SK-N-SH treated with all-trans-retinoic acid at 6 μM for 48 hours (cell line): ENCODE measurements at regions not wholly inside any gene's neighbourhood (a gene's known extent, or its start where the extent isn't known, plus 50 kb on each side); places are given as distances from the start of the nearest gene placed in this dataset.

ENCODE experiments used
- ATAC-seq: fragments of 200-7000 bp; cut with Tn5 transposase; 3 replicates; pipeline ENCODE4 v1.9.1; 2020; ENCODE audit warnings: mild to moderate bottlenecking, moderate library complexity
- ARNTL ChIP-seq: fragments of 450-650 bp; formaldehyde crosslinking; IDR thresholded peaks from 2 replicates; pipeline ENCODE4 v1.5.0; 2020; ENCODE audit warnings: low read depth, mild to moderate bottlenecking, moderate library complexity, borderline replicate concordance
- BACH2 ChIP-seq: fragments of 250-450 bp; sonication (Bioruptor Pico); IDR thresholded peaks from 2 replicates; pipeline ENCODE4 v1.9.0; 2021; ENCODE audit warnings: mild to moderate bottlenecking, borderline replicate concordance
- CSDC2 ChIP-seq: fragments of 250-450 bp; sonication (Bioruptor Pico); IDR thresholded peaks from 2 replicates; pipeline ENCODE4 v1.5.0; 2020; ENCODE audit warnings: mild to moderate bottlenecking, moderate library complexity
- ESRRG ChIP-seq: fragments of 250-450 bp; sonication (Bioruptor Pico); IDR thresholded peaks from 2 replicates; pipeline ENCODE4 v1.6.1; 2021; ENCODE audit warnings: mild to moderate bottlenecking
- ISL1 ChIP-seq: fragments of 250-450 bp; sonication (Bioruptor Pico); IDR thresholded peaks from 2 replicates; pipeline ENCODE4 v2.1.2; 2022; ENCODE audit warnings: mild to moderate bottlenecking, moderate library complexity
- PPARA ChIP-seq: fragments of 250-450 bp; sonication (Bioruptor Pico); IDR thresholded peaks from 2 replicates; pipeline ENCODE4 v1.5.0; 2020; ENCODE audit warnings: mild to moderate bottlenecking, borderline replicate concordance
- RARB ChIP-seq: fragments of 250-450 bp; sonication (Bioruptor Pico); IDR thresholded peaks from 2 replicates; pipeline ENCODE4 v1.8.0; 2021; ENCODE audit warnings: mild to moderate bottlenecking, moderate library complexity
- SNAI2 ChIP-seq: fragments of 250-450 bp; sonication (Bioruptor Pico); IDR thresholded peaks from 2 replicates; pipeline ENCODE4 v1.5.0; 2020; ENCODE audit warnings: mild to moderate bottlenecking, moderate library complexity
- TCF4 ChIP-seq: fragments of 250-450 bp; sonication (Bioruptor Pico); IDR thresholded peaks from 2 replicates; pipeline ENCODE4 v1.8.0; 2021; ENCODE audit warnings: mild to moderate bottlenecking, moderate library complexity, borderline replicate concordance
- TOX ChIP-seq: fragments of 250-450 bp; sonication (Bioruptor Pico); IDR thresholded peaks from 2 replicates; pipeline ENCODE4 v1.8.0; 2021; ENCODE audit warnings: mild to moderate bottlenecking, moderate library complexity, borderline replicate concordance
- ZC3H10 ChIP-seq: fragments of 250-450 bp; sonication (Bioruptor Pico); IDR thresholded peaks from 2 replicates; pipeline ENCODE4 v1.5.1; 2021; ENCODE audit warnings: mild to moderate bottlenecking, moderate library complexity
- ZFP3 ChIP-seq: fragments of 250-450 bp; sonication (Bioruptor Pico); IDR thresholded peaks from 2 replicates; pipeline ENCODE4 v1.5.0; 2020; ENCODE audit warnings: mild to moderate bottlenecking, moderate library complexity
- ZFP30 ChIP-seq: fragments of 450-650 bp; formaldehyde crosslinking; IDR thresholded peaks from 2 replicates; pipeline ENCODE4 v1.5.0; 2022; ENCODE audit warnings: mild to moderate bottlenecking, moderate library complexity
- ZNF8 ChIP-seq: fragments of 450-650 bp; formaldehyde crosslinking; IDR thresholded peaks from 2 replicates; pipeline ENCODE4 v1.5.0; 2020; ENCODE audit warnings: mild to moderate bottlenecking, moderate library complexity
- TF ChIP-seq, protein P1 (sequence below): fragments of 250-450 bp; sonication (Bioruptor Pico); IDR thresholded peaks from 2 replicates; pipeline ENCODE4 v1.8.0; 2021; ENCODE audit warnings: low read depth, mild to moderate bottlenecking, moderate library complexity, borderline replicate concordance
- TF ChIP-seq, protein P2 (sequence below): fragments of 250-450 bp; sonication (Bioruptor Pico); IDR thresholded peaks from 2 replicates; pipeline ENCODE4 v1.5.0; 2020; ENCODE audit warnings: mild to moderate bottlenecking, moderate library complexity
- TF ChIP-seq, protein P3 (sequence below): fragments of 250-450 bp; sonication (Bioruptor Pico); IDR thresholded peaks from 2 replicates; pipeline ENCODE4 v1.5.1; 2020; ENCODE audit warnings: low read depth, mild to moderate bottlenecking, moderate library complexity
- TF ChIP-seq, protein P4 (sequence below): fragments of 250-450 bp; sonication (Bioruptor Pico); IDR thresholded peaks from 2 replicates; pipeline ENCODE4 v1.8.0; 2020; ENCODE audit warnings: mild to moderate bottlenecking, moderate library complexity, borderline replicate concordance
- TF ChIP-seq, protein P5 (sequence below): fragments of 250-450 bp; sonication (Bioruptor Pico); IDR thresholded peaks from 2 replicates; pipeline ENCODE4 v1.5.1; 2021; ENCODE audit warnings: mild to moderate bottlenecking, moderate library complexity

DNA sequence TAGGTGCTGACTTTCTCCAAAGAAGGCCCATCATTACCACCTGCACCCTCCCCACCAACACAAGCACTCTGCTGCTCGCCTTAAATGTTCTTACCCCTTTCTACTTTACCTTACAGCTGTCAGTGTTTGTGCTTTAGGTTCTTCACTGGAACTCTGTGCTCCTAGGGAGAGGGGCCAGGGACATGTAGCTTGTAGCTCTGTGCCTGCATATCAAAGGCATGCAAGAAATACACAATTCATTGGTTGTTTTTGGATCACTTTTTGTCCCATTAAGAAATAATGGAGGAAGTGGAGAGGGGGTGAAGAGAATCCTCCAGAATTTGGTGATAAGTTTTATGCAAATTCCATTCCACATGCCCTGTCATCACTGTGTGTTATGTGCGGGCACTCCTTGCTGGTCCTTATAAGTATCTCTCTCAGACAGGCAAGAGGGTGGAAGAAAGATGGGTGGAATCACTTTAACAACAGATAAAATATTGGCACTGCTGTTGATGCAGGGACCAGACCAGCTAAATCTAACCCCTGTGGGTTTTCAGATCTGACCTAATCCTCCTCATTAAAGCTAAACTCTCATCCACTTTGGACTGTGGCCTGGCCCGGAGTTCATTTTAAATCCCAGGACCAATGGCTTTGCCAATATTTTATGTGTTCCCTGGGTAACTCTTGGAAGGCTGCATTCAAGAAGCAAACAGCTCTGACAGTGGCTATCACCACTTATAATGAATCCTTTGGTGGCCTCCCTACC is 375.8 kb upstream of the NFE2L3 start (continued):
- TF ChIP-seq, protein P1, sequence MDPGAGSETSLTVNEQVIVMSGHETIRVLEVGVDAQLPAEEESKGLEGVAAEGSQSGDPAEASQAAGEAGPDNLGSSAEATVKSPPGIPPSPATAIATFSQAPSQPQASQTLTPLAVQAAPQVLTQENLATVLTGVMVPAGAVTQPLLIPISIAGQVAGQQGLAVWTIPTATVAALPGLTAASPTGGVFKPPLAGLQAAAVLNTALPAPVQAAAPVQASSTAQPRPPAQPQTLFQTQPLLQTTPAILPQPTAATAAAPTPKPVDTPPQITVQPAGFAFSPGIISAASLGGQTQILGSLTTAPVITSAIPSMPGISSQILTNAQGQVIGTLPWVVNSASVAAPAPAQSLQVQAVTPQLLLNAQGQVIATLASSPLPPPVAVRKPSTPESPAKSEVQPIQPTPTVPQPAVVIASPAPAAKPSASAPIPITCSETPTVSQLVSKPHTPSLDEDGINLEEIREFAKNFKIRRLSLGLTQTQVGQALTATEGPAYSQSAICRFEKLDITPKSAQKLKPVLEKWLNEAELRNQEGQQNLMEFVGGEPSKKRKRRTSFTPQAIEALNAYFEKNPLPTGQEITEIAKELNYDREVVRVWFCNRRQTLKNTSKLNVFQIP: no peak
- TF ChIP-seq ZNF8 (CRISPR knock-in tag) (no peak), ARNTL (CRISPR knock-in tag) (no peak)

DNA sequence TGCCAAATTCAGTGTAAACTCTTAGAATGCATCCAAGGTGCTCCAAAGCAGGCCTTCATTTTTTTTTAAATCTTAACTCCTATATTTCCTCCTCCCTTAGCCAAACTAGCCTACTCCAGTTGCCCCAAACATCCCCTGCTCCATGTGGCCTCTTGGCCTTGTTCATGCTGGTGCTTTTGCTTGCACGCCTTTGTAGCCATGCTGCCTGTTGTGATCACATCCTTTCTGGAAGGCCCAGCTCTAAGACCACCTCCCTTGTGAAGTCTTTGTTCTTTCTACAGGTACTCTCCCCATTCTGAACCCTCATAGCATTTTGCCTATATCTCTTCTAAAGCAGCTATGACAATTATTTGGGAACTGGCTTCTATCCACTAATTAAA is 375.3 kb upstream of the NFE2L3 start:
- TF ChIP-seq ZC3H10 (CRISPR knock-in tag) (no peak), ZFP3 (CRISPR knock-in tag) (no peak), ESRRG (CRISPR knock-in tag) (no peak), RARB (CRISPR knock-in tag) (no peak), TCF4 (CRISPR knock-in tag) (no peak), CSDC2 (no peak), ZFP30 (CRISPR knock-in tag) (no peak), SNAI2 (CRISPR knock-in tag) (no peak)
- TF ChIP-seq, protein P2, sequence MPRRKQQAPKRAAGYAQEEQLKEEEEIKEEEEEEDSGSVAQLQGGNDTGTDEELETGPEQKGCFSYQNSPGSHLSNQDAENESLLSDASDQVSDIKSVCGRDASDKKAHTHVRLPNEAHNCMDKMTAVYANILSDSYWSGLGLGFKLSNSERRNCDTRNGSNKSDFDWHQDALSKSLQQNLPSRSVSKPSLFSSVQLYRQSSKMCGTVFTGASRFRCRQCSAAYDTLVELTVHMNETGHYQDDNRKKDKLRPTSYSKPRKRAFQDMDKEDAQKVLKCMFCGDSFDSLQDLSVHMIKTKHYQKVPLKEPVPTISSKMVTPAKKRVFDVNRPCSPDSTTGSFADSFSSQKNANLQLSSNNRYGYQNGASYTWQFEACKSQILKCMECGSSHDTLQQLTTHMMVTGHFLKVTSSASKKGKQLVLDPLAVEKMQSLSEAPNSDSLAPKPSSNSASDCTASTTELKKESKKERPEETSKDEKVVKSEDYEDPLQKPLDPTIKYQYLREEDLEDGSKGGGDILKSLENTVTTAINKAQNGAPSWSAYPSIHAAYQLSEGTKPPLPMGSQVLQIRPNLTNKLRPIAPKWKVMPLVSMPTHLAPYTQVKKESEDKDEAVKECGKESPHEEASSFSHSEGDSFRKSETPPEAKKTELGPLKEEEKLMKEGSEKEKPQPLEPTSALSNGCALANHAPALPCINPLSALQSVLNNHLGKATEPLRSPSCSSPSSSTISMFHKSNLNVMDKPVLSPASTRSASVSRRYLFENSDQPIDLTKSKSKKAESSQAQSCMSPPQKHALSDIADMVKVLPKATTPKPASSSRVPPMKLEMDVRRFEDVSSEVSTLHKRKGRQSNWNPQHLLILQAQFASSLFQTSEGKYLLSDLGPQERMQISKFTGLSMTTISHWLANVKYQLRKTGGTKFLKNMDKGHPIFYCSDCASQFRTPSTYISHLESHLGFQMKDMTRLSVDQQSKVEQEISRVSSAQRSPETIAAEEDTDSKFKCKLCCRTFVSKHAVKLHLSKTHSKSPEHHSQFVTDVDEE: no peak
- TF ChIP-seq, protein P3, sequence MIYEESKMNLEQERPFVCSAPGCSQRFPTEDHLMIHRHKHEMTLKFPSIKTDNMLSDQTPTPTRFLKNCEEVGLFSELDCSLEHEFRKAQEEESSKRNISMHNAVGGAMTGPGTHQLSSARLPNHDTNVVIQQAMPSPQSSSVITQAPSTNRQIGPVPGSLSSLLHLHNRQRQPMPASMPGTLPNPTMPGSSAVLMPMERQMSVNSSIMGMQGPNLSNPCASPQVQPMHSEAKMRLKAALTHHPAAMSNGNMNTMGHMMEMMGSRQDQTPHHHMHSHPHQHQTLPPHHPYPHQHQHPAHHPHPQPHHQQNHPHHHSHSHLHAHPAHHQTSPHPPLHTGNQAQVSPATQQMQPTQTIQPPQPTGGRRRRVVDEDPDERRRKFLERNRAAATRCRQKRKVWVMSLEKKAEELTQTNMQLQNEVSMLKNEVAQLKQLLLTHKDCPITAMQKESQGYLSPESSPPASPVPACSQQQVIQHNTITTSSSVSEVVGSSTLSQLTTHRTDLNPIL (CRISPR knock-in tag): no peak
- TF ChIP-seq, protein P4, sequence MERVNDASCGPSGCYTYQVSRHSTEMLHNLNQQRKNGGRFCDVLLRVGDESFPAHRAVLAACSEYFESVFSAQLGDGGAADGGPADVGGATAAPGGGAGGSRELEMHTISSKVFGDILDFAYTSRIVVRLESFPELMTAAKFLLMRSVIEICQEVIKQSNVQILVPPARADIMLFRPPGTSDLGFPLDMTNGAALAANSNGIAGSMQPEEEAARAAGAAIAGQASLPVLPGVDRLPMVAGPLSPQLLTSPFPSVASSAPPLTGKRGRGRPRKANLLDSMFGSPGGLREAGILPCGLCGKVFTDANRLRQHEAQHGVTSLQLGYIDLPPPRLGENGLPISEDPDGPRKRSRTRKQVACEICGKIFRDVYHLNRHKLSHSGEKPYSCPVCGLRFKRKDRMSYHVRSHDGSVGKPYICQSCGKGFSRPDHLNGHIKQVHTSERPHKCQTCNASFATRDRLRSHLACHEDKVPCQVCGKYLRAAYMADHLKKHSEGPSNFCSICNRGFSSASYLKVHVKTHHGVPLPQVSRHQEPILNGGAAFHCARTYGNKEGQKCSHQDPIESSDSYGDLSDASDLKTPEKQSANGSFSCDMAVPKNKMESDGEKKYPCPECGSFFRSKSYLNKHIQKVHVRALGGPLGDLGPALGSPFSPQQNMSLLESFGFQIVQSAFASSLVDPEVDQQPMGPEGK (CRISPR knock-in tag): no peak
- no peak for ATAC-seq

DNA sequence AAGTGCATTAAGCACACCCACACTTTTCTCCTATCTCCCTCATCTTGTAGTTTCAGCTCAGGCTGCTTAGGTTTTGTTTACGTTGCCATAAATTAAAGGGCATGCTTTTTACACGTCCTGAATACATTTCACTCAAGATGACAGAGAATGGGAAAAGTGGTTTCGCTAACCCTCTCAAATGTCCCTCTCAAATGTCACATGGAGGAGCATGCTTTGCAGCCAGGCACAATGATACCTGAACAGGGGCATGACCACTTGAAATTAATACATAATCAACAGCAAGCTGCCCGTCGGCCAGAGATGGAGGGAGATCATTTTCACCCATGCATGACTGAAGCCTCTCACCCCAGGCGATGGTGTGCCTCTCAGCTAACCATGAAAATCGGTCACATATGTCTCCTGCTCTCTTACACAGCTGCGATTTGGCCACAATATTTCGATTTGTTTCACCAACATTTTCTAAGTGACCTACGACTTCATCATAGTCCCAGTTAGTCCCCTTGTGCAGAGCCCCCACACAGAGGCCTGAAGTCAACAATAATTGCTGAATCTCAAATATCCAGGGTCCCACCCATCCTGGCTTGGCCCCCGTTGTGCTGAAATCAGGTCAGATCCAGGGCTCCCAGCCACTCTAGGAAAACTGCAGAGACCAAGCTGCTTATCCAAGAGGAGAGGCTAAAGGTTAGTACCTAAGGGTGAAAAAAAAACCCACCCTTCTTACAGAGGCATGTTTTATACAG is 373.9 kb upstream of the NFE2L3 start:
- ATAC-seq: no peak

More for the DNA sequence above, 373.9 kb upstream of the NFE2L3 start:
- TF ChIP-seq, protein P4 (CRISPR knock-in tag): no peak
- no peak for TF ChIP-seq SNAI2 (CRISPR knock-in tag)
- TF ChIP-seq ZC3H10 (CRISPR knock-in tag): no peak
- no peak for TF ChIP-seq RARB (CRISPR knock-in tag)
- TF ChIP-seq, protein P3 (CRISPR knock-in tag): no peak
- TF ChIP-seq TOX (CRISPR knock-in tag): no peak
- no peak for TF ChIP-seq BACH2 (CRISPR knock-in tag)
- no peak for TF ChIP-seq ISL1 (CRISPR knock-in tag)
- no peak for TF ChIP-seq PPARA (CRISPR knock-in tag)
- no peak for TF ChIP-seq ZFP30 (CRISPR knock-in tag)
- no peak for TF ChIP-seq ZFP3 (CRISPR knock-in tag)
- TF ChIP-seq, protein P5, sequence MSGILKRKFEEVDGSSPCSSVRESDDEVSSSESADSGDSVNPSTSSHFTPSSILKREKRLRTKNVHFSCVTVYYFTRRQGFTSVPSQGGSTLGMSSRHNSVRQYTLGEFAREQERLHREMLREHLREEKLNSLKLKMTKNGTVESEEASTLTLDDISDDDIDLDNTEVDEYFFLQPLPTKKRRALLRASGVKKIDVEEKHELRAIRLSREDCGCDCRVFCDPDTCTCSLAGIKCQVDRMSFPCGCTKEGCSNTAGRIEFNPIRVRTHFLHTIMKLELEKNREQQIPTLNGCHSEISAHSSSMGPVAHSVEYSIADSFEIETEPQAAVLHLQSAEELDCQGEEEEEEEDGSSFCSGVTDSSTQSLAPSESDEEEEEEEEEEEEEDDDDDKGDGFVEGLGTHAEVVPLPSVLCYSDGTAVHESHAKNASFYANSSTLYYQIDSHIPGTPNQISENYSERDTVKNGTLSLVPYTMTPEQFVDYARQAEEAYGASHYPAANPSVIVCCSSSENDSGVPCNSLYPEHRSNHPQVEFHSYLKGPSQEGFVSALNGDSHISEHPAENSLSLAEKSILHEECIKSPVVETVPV (CRISPR knock-in tag): no peak
- TF ChIP-seq, protein P2: no peak
